ENCODE measurements at regions not wholly inside any gene's neighbourhood (a gene's known extent, or its start where the extent isn't known, plus 50 kb on each side); places are given as distances from the start of the nearest gene placed in this dataset.

DNA sequence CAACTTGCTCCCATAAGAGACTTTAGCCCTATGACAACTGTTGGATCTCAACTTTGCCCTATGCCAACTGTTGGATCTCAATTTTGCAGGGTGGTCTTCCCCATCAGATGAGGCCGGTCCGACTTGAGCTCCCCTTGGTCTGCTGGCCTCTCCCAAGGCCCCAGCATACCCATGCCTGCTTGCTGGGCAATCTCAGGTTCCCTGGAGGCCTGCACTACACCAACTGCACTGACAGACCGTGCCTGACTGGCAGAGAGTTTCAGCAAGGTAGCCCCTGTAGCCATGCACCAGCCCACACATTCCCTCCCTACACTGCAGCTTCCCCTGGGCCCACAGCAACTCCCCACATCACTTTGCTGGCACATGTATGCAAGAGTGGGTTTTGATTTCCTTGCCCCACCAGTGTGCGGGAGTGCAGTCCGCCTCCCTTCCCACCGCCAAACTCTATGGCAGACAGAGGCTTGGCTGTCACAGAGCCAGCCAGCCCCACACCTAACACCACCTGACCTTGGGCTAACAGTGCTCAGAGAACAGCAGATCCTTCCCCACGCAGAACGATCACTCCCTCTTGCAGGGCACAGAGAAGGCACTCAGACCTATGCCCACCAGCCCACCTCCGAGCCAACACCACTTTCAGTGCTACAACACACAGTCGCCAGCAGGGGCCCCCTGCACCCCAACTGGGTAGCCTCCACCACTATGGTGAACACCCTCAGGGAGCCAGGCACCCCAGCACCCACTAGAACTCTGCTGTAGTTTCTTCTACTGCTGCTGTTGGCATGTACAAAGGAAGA, 279.9 kb upstream of the COX7C start:
- no peak for DNase-seq (ENCODE audit: low spot score)
- intact Hi-C loops (cut with micrococcal nuclease; ENCODE audit: unreplicated experiment) = no loop called here
- H3K4me3 ChIP-seq (ENCODE audit: low read depth, low read length, poor library complexity, severe bottlenecking) = no peak overlapping the region
- CTCF ChIA-PET = no interaction called here
- no peaks in the 10 kb centered on the region for H3K9me3 ChIP-seq (ENCODE audit: low read depth, low read length, poor library complexity, severe bottlenecking)
- no peaks in the 10 kb centered on the region for H3K27me3 ChIP-seq (replicated peaks; ENCODE audit: insufficient read depth, low read depth, low read length, poor library complexity)
- no peaks in the 10 kb centered on the region for H3K36me3 ChIP-seq (ENCODE audit: insufficient read depth, low read length, poor library complexity, severe bottlenecking)
- POLR2A ChIA-PET (ENCODE audit: low non-redundant PET) = no interaction called here
- no peak overlapping the region for H3K27ac ChIP-seq (ENCODE audit: low read depth, low read length, poor library complexity, severe bottlenecking)
- TF ChIP-seq, protein P1, sequence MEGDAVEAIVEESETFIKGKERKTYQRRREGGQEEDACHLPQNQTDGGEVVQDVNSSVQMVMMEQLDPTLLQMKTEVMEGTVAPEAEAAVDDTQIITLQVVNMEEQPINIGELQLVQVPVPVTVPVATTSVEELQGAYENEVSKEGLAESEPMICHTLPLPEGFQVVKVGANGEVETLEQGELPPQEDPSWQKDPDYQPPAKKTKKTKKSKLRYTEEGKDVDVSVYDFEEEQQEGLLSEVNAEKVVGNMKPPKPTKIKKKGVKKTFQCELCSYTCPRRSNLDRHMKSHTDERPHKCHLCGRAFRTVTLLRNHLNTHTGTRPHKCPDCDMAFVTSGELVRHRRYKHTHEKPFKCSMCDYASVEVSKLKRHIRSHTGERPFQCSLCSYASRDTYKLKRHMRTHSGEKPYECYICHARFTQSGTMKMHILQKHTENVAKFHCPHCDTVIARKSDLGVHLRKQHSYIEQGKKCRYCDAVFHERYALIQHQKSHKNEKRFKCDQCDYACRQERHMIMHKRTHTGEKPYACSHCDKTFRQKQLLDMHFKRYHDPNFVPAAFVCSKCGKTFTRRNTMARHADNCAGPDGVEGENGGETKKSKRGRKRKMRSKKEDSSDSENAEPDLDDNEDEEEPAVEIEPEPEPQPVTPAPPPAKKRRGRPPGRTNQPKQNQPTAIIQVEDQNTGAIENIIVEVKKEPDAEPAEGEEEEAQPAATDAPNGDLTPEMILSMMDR (conservative IDR thresholded peaks at IDR 0.05; ENCODE audit: low read depth, low read length) = no peak
- TF ChIP-seq EZH2 (IDR thresholded peaks at IDR 0.05; ENCODE audit: borderline replicate concordance, low read depth, low read length, poor library complexity, severe bottlenecking) = no peak
- no TSS peak for BruUV-seq (replicated peaks)
- H3K4me1 ChIP-seq (ENCODE audit: insufficient read depth, low read length, poor library complexity, severe bottlenecking) = no peaks in the 10 kb centered on the region

GRCh38 chr5:86354664-86355063, 263.1 kb upstream of the COX7C start:
- CTCF ChIA-PET = no interaction called here
- no peak overlapping the region for H3K27ac ChIP-seq (ENCODE audit: low read depth, low read length, poor library complexity, severe bottlenecking)
- no peaks in the 10 kb centered on the region for H3K36me3 ChIP-seq (ENCODE audit: insufficient read depth, low read length, poor library complexity, severe bottlenecking)
- H3K27me3 ChIP-seq (replicated peaks; ENCODE audit: insufficient read depth, low read depth, low read length, poor library complexity) = no peaks in the 10 kb centered on the region
- DNase-seq (ENCODE audit: low spot score) = no peak
- no TSS peak for BruUV-seq (replicated peaks)
- TF ChIP-seq, protein P1 (conservative IDR thresholded peaks at IDR 0.05; ENCODE audit: low read depth, low read length) = no peak
- TF ChIP-seq EZH2 (IDR thresholded peaks at IDR 0.05; ENCODE audit: borderline replicate concordance, low read depth, low read length, poor library complexity, severe bottlenecking) = no peak
- intact Hi-C loops (cut with micrococcal nuclease; ENCODE audit: unreplicated experiment) = no loop called here
- POLR2A ChIA-PET (ENCODE audit: low non-redundant PET) = no interaction called here
- no peak overlapping the region for H3K4me3 ChIP-seq (ENCODE audit: low read depth, low read length, poor library complexity, severe bottlenecking)
- H3K9me3 ChIP-seq (ENCODE audit: low read depth, low read length, poor library complexity, severe bottlenecking) = no peaks in the 10 kb centered on the region
- no peaks in the 10 kb centered on the region for H3K4me1 ChIP-seq (ENCODE audit: insufficient read depth, low read length, poor library complexity, severe bottlenecking)

GRCh38 chr5:86360801-86361200, 256.9 kb upstream of the COX7C start:
- TF ChIP-seq, protein P1 (conservative IDR thresholded peaks at IDR 0.05; ENCODE audit: low read depth, low read length) = no peak
- no peak for TF ChIP-seq EZH2 (IDR thresholded peaks at IDR 0.05; ENCODE audit: borderline replicate concordance, low read depth, low read length, poor library complexity, severe bottlenecking)
- H3K4me3 ChIP-seq (ENCODE audit: low read depth, low read length, poor library complexity, severe bottlenecking) = no peak overlapping the region
- BruUV-seq (replicated peaks) = no TSS peak
- H3K9me3 ChIP-seq (ENCODE audit: low read depth, low read length, poor library complexity, severe bottlenecking) = no peaks in the 10 kb centered on the region
- ChIA-PET CTCF (no interaction called here), POLR2A (ENCODE audit: low non-redundant PET) (no interaction called here)
- no peaks in the 10 kb centered on the region for H3K27me3 ChIP-seq (replicated peaks; ENCODE audit: insufficient read depth, low read depth, low read length, poor library complexity)
- intact Hi-C loops (cut with micrococcal nuclease; ENCODE audit: unreplicated experiment) = no loop called here
- DNase-seq (ENCODE audit: low spot score) = no peak
- H3K27ac ChIP-seq (ENCODE audit: low read depth, low read length, poor library complexity, severe bottlenecking) = no peak overlapping the region
- no peaks in the 10 kb centered on the region for H3K4me1 ChIP-seq (ENCODE audit: insufficient read depth, low read length, poor library complexity, severe bottlenecking)
- no peaks in the 10 kb centered on the region for H3K36me3 ChIP-seq (ENCODE audit: insufficient read depth, low read length, poor library complexity, severe bottlenecking)

Measured in A673 (cell line).